ENCODE measurements at regions not wholly inside any gene's neighbourhood (a gene's known extent, or its start where the extent isn't known, plus 50 kb on each side); places are given as distances from the start of the nearest gene placed in this dataset.
A peak's percentile ranks its signal among the peaks of the same experiment; 100 is the strongest.
"Not testable (repeated sequence)": the region's sequence is repeated elsewhere in the genome, so short reads cannot be mapped to it uniquely, and the experiment has no call there.

DNA sequence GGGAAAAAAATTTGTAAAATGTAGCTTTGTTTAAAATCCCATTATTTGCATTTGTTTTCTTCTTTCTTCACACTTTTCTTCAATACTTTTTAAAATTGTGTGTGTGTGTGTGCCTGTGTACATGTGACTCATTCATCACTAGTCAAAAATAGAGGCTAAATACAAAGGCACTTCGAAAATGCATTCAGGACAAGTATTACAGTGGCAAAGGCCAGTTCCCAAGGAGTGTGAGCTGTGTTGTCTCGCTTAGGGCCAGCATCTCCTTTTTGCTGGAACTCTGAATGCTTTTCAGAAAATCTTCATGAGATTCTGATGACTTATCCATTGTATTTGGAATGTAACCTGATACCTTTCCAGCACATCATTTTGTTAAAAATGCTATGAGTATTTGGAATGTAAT lies 288.5 kb upstream of the CNR1 start:
- no peak for DNase-seq

DNA sequence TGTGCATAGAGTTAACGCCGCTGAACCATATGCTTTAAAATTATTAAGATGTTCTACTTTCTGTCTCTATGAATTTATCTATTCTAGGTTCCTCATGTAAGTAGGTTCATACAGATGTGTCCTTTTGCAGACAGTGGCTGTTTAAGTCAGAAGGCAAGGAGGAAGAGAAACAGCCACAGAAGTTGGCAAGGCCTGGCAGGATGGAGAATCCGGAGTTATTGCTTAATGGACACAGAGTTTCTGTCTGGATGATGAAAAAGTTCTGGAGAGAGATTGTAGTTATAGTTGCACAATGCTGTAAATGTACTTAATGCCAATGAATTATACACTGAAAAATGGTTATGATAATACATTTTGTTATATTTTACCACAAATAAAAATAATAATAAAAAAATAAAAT lies 283.6 kb upstream of the CNR1 start:
- DNase-seq, result peak; percentile 42 to 76

- DNase-seq, result no peak
These were observed 279.2 kb upstream of the CNR1 start for GRCh38 chr6:88445188-88445965.

DNA sequence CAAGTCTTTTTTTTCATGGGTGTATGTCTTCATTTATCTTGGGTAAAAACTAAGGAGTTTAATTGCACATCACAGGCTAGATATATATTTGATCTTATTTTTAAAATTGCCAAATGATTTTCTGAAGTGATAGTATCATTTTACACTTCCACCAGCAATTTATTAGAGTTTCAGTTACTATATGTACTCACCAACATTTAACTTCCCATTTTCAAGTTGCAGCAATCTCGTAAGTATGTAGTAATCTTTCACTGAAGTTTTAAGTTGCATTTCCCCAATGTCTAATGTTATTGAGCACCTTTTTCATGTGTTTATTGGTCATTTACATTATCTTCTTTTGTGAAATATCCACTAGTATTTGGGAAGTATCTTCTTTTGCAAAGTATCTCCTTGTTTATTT lies 277.4 kb upstream of the CNR1 start:
- peak; percentile 32 to 76 for DNase-seq

- DNase-seq, result peak; percentile 49 to 60
These were observed 276.6 kb upstream of the CNR1 start for GRCh38 chr6:88442737-88443136.

DNA sequence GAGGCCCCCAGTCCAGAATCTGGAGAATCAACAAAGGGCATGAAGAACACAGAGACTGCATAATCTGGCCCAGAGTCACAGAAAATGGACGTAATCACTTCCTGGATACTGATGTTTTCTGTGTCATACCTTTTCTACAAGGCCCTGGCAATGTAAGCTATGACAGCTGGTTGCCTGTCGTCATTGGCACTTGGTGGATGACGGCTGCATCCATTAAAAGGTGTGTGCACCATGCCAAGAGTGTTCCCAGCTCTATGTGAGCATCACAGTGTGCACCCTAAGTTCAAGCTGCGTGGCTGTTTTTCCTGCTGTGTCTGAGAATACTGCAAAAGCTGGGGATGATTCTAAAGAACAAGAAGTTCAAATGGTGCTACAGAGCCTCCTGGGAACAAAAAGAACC lies 275.2 kb upstream of the CNR1 start:
- DNase-seq, result no peak

- DNase-seq, result no peak
These were observed 261.9 kb upstream of the CNR1 start for GRCh38 chr6:88428068-88428467.

DNA sequence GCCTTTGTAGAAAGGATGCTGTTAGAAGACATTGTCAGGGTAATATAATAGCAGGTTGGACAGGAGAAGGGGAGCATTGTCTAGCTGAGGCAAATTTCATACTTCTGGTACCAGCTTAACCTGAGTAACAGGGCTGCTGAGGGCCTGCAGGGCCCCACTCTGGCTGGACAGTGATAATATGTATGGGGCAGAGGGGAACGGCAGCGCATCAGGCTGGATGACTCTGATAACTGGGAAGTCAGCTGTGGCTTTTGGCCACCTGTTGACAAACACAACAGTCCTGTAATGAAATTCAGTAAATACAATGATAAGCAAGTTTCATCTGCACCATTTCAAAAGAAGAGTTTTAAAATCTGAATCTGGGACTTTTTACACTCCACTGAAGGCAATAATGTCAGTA lies 259.9 kb upstream of the CNR1 start:
- DNase-seq, result no peak

- no peak for DNase-seq
These were observed 256.7 kb upstream of the CNR1 start for GRCh38 chr6:88422831-88423230.

DNA sequence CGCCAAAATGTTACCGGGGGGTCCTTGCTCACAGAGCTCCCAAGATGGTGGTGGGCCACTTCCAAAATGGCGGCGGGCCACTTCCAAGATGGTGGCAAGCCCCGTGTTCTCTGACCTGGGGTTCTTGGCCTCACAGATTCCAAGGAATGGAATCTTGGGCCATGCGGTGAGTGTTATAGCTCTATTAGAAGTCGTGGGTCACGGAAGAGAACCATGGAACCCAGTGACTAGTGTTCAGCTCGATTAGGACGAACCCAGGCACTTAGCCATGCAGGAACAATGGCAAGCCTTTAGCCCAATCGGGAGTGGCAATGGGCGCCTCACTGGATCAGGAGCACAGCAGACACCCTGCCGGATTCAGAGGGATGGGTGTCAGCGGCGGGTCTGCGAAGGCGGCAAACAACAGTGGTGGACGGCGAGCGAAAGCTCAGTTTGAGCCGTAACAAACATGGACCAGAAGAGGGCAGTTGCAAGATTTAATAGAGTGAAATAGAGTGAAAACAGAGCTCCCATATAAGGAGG lies 254.9 kb upstream of the CNR1 start:
- not testable (repeated sequence) for DNase-seq

- DNase-seq, result not testable (repeated sequence)
These were observed 253.0 kb upstream of the CNR1 start for GRCh38 chr6:88418921-88419810.

DNA sequence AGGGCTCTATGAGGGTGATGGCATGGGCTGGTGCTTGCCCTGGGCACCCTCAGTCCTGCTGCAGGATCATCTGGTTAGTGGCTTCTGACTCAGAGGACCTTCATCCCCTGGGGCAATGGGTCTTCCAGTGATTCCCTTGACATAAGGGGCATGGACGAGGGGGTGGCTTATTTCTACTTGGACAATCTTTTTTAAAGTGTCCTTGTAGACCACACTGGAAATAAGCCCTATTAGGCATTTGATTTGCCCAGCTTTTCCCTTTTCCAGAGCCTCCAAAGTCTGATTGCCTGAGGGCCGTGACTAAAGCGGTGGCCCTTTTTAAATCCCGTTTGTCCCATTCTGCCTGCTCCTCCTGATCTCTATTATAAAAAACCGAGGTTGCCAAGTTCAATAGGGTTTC lies 251.2 kb upstream of the CNR1 start:
- not testable (repeated sequence) for DNase-seq

GRCh38 chr6:88413459-88413858 lies 247.3 kb upstream of the CNR1 start:
- no peak for DNase-seq

GRCh38 chr6:88408355-88408754 lies 242.2 kb upstream of the CNR1 start:
- DNase-seq, result not testable (repeated sequence)

DNA sequence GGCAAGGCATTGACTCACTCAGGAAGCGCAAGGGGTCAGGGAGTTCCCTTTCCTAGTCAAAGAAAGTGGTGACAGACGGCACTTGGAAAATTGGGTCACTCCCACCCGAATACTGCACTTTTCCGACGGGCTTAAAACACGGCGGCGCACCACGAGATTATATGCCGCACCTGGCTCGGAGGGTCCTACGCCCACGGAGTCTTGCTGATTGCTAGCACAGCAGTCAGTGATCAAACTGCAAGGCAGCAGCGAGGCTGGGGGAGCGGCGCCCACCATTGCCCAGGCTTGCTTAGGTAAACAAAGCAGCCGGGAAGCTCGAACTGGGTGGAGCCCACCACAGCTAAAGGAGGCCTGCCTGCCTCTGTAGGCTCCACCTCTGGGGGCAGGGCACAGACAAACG lies 240.5 kb upstream of the CNR1 start:
- not testable (repeated sequence) for DNase-seq

DNA sequence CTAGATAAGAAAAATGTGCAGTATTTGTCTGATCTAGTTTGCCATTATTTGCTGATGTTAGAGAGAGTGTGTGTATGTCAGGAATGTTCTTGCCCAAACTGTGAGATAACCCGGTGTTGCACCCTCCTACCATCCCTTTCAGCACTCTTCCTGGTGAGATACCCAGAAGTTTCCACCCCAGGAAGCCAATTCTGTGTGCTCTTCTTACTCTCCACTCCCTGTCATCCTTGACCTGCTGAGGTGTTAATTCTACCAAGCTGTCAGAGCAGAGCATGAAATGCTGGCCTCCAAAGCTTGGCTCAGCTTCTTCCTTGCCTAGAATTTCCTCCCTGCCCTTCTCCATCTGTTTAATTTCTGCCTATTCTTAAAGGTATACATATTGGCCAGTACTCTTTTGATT lies 237.3 kb upstream of the CNR1 start:
- DNase-seq, result no peak

DNA sequence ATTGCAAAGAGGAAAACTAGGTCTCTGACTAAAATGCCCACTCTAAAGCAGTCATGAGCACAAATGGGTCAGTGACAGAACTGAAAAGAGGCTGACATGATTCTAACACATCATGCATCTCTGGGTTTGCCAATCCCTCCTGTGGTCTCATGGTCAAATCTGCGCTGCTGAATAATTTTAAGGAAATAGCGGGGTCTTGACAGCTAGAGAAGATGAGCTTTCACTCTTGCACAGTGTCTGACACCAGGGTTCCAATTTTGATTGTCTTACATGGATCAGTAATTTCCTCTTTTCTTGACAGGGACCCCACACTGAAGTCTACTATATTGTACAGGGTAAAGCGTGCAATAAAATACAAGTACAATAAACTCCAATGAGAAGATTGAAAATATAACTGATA lies 236.8 kb upstream of the CNR1 start:
- no peak for DNase-seq

- not testable (repeated sequence) for DNase-seq
These were observed 224.9 kb upstream of the CNR1 start for GRCh38 chr6:88390998-88391397.

- DNase-seq, result no peak
These were observed 222.4 kb upstream of the CNR1 start for GRCh38 chr6:88388589-88388988.

GRCh38 chr6:88386167-88386566 lies 220.0 kb upstream of the CNR1 start:
- DNase-seq, result no peak

DNA sequence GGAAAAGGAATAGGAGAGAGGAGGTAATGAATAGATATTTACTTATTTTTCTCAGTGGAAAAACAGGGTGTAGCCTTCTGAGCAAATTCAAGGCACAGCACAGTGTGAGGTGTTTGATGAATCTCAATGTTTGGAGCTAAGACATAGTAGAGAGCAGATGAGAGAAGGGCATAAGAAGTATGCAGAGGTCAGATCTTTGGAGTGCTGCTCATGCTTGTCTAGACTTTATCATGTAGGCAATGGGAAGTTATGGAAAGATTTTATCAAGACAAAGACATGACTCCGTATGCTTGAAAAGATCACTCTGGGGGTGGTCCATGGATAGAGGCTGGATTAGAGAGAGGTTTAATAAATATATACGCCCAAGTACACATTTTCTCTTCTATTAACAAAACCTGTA lies 217.0 kb upstream of the CNR1 start:
- DNase-seq, result no peak

DNA sequence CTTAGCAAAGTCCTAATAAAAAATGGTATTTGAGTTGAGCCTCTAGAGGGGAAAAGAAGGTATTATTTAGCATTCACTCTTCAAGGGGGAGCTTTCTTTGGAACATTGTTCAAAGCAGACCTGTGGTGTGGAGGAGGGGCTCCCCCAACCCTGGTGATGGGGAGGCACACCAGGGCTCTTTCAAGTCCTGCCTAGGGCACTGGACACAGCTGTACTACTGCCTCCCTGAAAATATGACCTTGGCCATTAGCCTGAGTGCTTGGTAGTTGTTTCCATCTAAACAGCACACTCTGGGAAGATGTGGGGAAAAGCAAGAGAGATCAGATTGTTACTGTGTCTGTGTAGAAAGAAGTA lies 215.1 kb upstream of the CNR1 start:
- no peak for DNase-seq

DNA sequence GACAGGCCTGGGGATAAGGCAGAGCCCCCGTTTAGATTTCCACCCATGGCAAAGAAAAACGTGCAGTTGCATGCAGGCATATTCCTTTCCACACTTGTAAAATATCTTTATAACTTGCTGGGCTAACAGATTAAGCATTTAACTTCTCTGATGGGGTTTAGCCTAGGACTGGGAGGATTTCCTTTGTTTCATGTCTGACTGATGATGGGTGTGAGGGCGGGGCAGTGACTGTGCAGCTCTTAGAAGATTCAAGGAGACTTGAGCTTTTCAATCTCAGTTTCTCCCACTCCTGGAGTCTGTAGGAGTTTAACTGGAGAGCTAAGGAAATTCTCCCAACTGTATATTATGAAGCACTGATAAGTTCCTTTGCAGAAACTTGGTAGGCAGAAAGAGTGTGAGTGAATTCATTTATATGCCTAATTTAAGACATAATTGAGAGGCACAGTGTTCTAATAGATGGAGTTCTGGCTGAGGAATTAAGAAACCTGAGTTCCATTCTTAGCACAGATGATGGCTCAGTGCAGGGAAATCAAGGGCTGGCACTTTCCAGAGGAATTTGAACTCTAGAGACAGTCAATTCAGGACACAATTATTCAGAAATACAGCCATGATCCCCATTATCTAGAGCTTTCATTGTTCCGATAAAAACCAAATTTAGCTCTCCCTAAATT lies 214.6 kb upstream of the CNR1 start:
- DNase-seq, result no peak

Measured in inflammatory macrophage (primary cell).